ENCODE measurements at regions not wholly inside any gene's neighbourhood (a gene's known extent, or its start where the extent isn't known, plus 50 kb on each side); places are given as distances from the start of the nearest gene placed in this dataset.

DNA sequence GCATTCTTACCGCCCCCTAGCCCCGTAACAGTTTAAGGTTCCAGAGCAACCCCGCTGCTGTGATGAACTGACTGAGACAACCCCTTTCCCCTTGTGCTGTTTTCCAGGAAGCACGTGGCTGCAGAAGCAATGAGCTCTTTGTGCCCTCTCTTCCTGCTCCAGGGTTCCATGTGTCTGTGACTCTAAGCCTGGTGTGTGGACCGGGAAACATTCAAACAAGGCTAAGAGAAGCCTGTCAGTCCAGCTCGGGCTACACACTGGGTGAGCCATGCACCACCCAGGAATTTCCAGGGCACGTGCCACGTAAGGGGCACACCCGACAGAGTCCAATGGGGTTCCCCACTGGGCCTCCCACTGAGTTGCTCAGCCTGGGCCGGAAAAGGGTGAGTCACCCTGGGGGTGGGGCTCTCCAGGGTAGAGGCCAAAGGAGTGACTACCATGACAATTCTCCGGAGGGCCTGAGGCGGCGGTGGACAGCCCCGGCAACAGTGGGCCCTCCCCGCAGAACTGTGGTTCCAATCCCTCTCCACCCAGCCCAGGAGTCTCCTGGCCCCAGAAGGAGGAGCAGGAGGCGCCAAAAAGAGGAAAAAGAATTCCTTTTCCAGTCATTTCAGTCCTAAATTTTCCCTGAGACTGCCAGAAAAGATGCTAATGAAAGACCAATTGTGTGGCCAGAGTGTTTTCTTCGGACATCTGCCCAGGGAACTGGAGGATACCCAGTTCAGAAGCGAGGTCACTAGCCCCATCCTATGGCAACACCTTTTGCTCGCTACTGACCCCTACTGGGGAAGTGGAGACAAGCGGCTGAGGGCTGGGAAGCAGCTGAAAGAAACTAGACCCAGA is 157.8 kb upstream of the SLC1A4 start (continued):
- TF ChIP-seq, protein P1, sequence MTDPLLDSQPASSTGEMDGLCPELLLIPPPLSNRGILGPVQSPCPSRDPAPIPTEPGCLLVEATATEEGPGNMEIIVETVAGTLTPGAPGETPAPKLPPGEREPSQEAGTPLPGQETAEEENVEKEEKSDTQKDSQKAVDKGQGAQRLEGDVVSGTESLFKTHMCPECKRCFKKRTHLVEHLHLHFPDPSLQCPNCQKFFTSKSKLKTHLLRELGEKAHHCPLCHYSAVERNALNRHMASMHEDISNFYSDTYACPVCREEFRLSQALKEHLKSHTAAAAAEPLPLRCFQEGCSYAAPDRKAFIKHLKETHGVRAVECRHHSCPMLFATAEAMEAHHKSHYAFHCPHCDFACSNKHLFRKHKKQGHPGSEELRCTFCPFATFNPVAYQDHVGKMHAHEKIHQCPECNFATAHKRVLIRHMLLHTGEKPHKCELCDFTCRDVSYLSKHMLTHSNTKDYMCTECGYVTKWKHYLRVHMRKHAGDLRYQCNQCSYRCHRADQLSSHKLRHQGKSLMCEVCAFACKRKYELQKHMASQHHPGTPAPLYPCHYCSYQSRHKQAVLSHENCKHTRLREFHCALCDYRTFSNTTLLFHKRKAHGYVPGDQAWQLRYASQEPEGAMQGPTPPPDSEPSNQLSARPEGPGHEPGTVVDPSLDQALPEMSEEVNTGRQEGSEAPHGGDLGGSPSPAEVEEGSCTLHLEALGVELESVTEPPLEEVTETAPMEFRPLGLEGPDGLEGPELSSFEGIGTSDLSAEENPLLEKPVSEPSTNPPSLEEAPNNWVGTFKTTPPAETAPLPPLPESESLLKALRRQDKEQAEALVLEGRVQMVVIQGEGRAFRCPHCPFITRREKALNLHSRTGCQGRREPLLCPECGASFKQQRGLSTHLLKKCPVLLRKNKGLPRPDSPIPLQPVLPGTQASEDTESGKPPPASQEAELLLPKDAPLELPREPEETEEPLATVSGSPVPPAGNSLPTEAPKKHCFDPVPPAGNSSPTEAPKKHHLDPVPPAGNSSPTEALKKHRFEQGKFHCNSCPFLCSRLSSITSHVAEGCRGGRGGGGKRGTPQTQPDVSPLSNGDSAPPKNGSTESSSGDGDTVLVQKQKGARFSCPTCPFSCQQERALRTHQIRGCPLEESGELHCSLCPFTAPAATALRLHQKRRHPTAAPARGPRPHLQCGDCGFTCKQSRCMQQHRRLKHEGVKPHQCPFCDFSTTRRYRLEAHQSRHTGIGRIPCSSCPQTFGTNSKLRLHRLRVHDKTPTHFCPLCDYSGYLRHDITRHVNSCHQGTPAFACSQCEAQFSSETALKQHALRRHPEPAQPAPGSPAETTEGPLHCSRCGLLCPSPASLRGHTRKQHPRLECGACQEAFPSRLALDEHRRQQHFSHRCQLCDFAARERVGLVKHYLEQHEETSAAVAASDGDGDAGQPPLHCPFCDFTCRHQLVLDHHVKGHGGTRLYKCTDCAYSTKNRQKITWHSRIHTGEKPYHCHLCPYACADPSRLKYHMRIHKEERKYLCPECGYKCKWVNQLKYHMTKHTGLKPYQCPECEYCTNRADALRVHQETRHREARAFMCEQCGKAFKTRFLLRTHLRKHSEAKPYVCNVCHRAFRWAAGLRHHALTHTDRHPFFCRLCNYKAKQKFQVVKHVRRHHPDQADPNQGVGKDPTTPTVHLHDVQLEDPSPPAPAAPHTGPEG (CRISPR knock-in tag; IDR thresholded peaks at IDR 0.05), result peak; percentile 84; the same call in 1 of the 2 replicates
- TF ChIP-seq, protein P2, sequence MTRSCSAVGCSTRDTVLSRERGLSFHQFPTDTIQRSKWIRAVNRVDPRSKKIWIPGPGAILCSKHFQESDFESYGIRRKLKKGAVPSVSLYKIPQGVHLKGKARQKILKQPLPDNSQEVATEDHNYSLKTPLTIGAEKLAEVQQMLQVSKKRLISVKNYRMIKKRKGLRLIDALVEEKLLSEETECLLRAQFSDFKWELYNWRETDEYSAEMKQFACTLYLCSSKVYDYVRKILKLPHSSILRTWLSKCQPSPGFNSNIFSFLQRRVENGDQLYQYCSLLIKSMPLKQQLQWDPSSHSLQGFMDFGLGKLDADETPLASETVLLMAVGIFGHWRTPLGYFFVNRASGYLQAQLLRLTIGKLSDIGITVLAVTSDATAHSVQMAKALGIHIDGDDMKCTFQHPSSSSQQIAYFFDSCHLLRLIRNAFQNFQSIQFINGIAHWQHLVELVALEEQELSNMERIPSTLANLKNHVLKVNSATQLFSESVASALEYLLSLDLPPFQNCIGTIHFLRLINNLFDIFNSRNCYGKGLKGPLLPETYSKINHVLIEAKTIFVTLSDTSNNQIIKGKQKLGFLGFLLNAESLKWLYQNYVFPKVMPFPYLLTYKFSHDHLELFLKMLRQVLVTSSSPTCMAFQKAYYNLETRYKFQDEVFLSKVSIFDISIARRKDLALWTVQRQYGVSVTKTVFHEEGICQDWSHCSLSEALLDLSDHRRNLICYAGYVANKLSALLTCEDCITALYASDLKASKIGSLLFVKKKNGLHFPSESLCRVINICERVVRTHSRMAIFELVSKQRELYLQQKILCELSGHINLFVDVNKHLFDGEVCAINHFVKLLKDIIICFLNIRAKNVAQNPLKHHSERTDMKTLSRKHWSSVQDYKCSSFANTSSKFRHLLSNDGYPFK (CRISPR knock-in tag; IDR thresholded peaks at IDR 0.05; ENCODE audit: borderline replicate concordance), result peak; percentile 80
- TF ChIP-seq, protein P3, sequence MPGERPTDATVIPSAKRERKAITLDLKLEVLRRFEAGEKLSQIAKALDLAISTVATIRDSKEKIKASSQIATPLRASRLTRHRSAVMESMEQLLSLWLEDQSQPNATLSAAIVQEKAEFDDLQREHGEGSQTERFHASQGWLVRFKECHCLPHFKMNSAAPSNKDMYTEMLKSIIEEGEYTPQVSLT (CRISPR knock-in tag; IDR thresholded peaks at IDR 0.05; ENCODE audit: borderline replicate concordance, low read depth), result peak; percentile 89
- TF ChIP-seq GABPB1 (CRISPR knock-in tag; IDR thresholded peaks at IDR 0.05) (peak; percentile 74), KLF12 (CRISPR knock-in tag; IDR thresholded peaks at IDR 0.05; ENCODE audit: borderline replicate concordance) (peak; percentile 90; the same call in 1 of the 2 replicates), ZNF263 (CRISPR knock-in tag; IDR thresholded peaks at IDR 0.05) (peak; percentile 60), ZNF777 (CRISPR knock-in tag; IDR thresholded peaks at IDR 0.05) (peak; percentile 67), ZNF264 (CRISPR knock-in tag; IDR thresholded peaks at IDR 0.05) (no peak; the same call in 1 of the 2 replicates), FOXP1 (IDR thresholded peaks at IDR 0.05) (no peak), FOXP1 (CRISPR knock-in tag; IDR thresholded peaks at IDR 0.05) (peak; percentile 69; the same call in 1 of the 2 replicates), TMF1 (CRISPR knock-in tag; IDR thresholded peaks at IDR 0.05; ENCODE audit: low read depth) (no peak; the same call in 1 of the 2 replicates), PHB2 (IDR thresholded peaks at IDR 0.05; ENCODE audit: partially characterized antibody) (no peak), SRSF4 (IDR thresholded peaks at IDR 0.05; ENCODE audit: low read depth, low read length, poor library complexity, severe bottlenecking) (no peak)
- TF ChIP-seq, protein P4, sequence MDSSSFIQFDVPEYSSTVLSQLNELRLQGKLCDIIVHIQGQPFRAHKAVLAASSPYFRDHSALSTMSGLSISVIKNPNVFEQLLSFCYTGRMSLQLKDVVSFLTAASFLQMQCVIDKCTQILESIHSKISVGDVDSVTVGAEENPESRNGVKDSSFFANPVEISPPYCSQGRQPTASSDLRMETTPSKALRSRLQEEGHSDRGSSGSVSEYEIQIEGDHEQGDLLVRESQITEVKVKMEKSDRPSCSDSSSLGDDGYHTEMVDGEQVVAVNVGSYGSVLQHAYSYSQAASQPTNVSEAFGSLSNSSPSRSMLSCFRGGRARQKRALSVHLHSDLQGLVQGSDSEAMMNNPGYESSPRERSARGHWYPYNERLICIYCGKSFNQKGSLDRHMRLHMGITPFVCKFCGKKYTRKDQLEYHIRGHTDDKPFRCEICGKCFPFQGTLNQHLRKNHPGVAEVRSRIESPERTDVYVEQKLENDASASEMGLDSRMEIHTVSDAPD (CRISPR knock-in tag; IDR thresholded peaks at IDR 0.05), result no peak

All from HepG2 (cell line).